Ovary (tissue), 7 donors: ENCODE measurements at regions not wholly inside any gene's neighbourhood (a gene's known extent, or its start where the extent isn't known, plus 50 kb on each side); places are given as distances from the start of the nearest gene placed in this dataset.

Experiments used
- DNase-seq, 5 donors: peaks; one replicate each; pipeline ENCODE4 v3.0.0-alpha.2; 2019 to 2020
- H3K27ac ChIP-seq, 2 donors: fragments of 200-600 bp; one replicate each; pipeline versions ENCODE4 v1.5.1 to v1.8.0; 2019 to 2022
- H3K27me3 ChIP-seq: fragments of 200-600 bp; one replicate; pipeline ENCODE4 v1.8.0; 2022
- H3K36me3 ChIP-seq: fragments of 200-600 bp; sonication (generic); one replicate; pipeline ENCODE4 v1.5.1; 2019
- H3K4me1 ChIP-seq: one replicate; pipeline ENCODE4 v1.8.1; 2013; ENCODE audit warnings: mild to moderate bottlenecking, moderate library complexity; ENCODE audit not compliant: insufficient read depth
- H3K4me3 ChIP-seq: fragments of 200-600 bp; sonication (generic); one replicate; pipeline ENCODE4 v1.5.1; 2017
- H3K9me3 ChIP-seq, 2 donors: fragments of 200-600 bp in 1 of 2; sonication (generic) in 1 of 2; one replicate each; pipeline versions ENCODE4 v1.5.1 to v1.8.1; 2013 to 2019; ENCODE audit warnings: mild to moderate bottlenecking in 1 of 2, moderate library complexity in 1 of 2
- EP300 ChIP-seq: sonication (generic); formaldehyde crosslinking; IDR thresholded peaks from one replicate; pipeline ENCODE4 v1.6.1; 2017; ENCODE audit warnings: antibody characterized with exemption
- POLR2A ChIP-seq: fragments of 450-650 bp; IDR thresholded peaks from one replicate; pipeline ENCODE4 v1.6.1; 2017; ENCODE audit warnings: antibody characterized with exemption, mild to moderate bottlenecking, moderate library complexity
- WGBS, 3 donors: extraction: QIAGEN DNeasy Blood & Tissue Kit in 1 of 3; methylation state at CpG; one replicate each; pipeline versions ENCODE4 v1.1.5 to v1.1.7; 2013 to 2017; 5-methylcytosine and 5-hydroxymethylcytosine counted together
- intact Hi-C, 4 donors: fragments of 100-400 bp; cut with DNase I; formaldehyde crosslinking; loops; one replicate each; pipeline versions ENCODE4 v1.11.0 to v1.15.1; 2022 to 2023
- TF ChIP-seq, protein P1 (sequence below), 3 donors: fragments of 450-650 bp in 2 of 3; fragments of 200-600 bp in 1 of 3; IDR thresholded peaks; one replicate each; pipeline versions ENCODE4 v1.5.1 to v1.8.0; 2016 to 2022; ENCODE audit warnings: antibody characterized with exemption in 3 of 3, mild to moderate bottlenecking in 1 of 3
- donor health status: DM: no; HTN: no; CAD: no; lungs with moderate emphysema.
- donor health status: DM: no; HTN: no; CAD: no.
- donor health status: Bipolar disorder and iron deficiency.
- donor health status: DM: no; HTN: no; CAD: no.
- donor health status: DM: yes; HTN: yes; CAD: no.

- TF ChIP-seq EP300 (no peak), POLR2A (no peak)
- TF ChIP-seq, protein P1, sequence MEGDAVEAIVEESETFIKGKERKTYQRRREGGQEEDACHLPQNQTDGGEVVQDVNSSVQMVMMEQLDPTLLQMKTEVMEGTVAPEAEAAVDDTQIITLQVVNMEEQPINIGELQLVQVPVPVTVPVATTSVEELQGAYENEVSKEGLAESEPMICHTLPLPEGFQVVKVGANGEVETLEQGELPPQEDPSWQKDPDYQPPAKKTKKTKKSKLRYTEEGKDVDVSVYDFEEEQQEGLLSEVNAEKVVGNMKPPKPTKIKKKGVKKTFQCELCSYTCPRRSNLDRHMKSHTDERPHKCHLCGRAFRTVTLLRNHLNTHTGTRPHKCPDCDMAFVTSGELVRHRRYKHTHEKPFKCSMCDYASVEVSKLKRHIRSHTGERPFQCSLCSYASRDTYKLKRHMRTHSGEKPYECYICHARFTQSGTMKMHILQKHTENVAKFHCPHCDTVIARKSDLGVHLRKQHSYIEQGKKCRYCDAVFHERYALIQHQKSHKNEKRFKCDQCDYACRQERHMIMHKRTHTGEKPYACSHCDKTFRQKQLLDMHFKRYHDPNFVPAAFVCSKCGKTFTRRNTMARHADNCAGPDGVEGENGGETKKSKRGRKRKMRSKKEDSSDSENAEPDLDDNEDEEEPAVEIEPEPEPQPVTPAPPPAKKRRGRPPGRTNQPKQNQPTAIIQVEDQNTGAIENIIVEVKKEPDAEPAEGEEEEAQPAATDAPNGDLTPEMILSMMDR (IDR thresholded peaks at IDR 0.05): no peak
- DNase-seq: no peak
- Histone ChIP-seq H3K4me1 (no peaks in the 10 kb centered on the region), H3K9me3 (peaks cover 0 to 3% of the 10 kb centered on the region in 2 donors), H3K27me3 (no peaks in the 10 kb centered on the region), H3K36me3 (no peaks in the 10 kb centered on the region), H3K4me3 (no peak overlapping the region), H3K27ac (no peak overlapping the region)
- WGBS, 3 donors: 81 to 90% (median 90%) methylated on average over 4 of the region's 4 CpGs
- intact Hi-C loops: loop anchor here in 1 of 4 donors (5.0 kb wide), 1 partner anchor 292 kb away; no protein-coding TSS in a partner anchor
Observed at GRCh38 chr15:31494786-31495185, 168.2 kb downstream of the KLF13 start.

GRCh38 chr15:31495281-31495680 is 168.6 kb downstream of the KLF13 start:
- no peak for DNase-seq
- Histone ChIP-seq H3K4me3 (no peak overlapping the region), H3K36me3 (no peaks in the 10 kb centered on the region), H3K27me3 (no peaks in the 10 kb centered on the region), H3K4me1 (no peaks in the 10 kb centered on the region), H3K9me3 (peaks cover 0 to 3% of the 10 kb centered on the region in 2 donors), H3K27ac (no peak overlapping the region)
- WGBS, 3 donors: 81 to 88% (median 82%) methylated on average over 4 of the region's 4 CpGs
- intact Hi-C loops: no loop called here
- TF ChIP-seq EP300 (no peak), POLR2A (no peak)
- TF ChIP-seq, protein P1 (IDR thresholded peaks at IDR 0.05): no peak

- H3K27ac ChIP-seq: no peak overlapping the region
- peaks cover 0 to 1% of the 10 kb centered on the region in 2 donors for H3K9me3 ChIP-seq
- intact Hi-C loops: no loop called here
- DNase-seq: no peak
- WGBS, 3 donors: 92 to 100% (median 96%) methylated on average over 2 of the region's 2 CpGs
- H3K36me3 ChIP-seq: no peaks in the 10 kb centered on the region
- no peak overlapping the region for H3K4me3 ChIP-seq
- TF ChIP-seq EP300 (no peak), POLR2A (no peak)
- TF ChIP-seq, protein P1 (IDR thresholded peaks at IDR 0.05): no peak
- no peaks in the 10 kb centered on the region for H3K27me3 ChIP-seq
- H3K4me1 ChIP-seq: no peaks in the 10 kb centered on the region
Observed at GRCh38 chr15:31497838-31498237, 171.2 kb downstream of the KLF13 start.

DNA sequence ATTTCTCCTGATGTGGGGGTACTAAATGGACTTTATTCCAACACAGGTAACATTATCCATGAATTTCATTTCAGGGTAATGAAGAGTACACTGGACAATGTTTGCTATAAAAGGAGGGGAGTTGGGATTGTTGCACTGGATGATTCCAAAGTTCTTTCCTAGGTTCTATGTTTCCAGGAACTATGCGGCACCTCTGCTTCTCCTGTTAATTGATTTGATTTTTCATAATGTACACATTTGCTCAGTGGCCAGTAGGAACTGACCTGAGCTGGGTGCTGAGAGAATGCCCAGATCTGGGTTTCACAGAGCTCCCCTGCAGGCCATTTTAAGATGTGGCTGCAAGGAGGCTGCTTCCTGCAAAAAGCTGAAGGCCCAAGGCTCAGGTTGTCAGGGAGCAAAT is 171.7 kb downstream of the KLF13 start:
- H3K27ac ChIP-seq: no peak overlapping the region
- H3K27me3 ChIP-seq: no peaks in the 10 kb centered on the region
- H3K9me3 ChIP-seq: no peaks in the 10 kb centered on the region
- TF ChIP-seq EP300 (no peak), POLR2A (no peak)
- TF ChIP-seq, protein P1 (IDR thresholded peaks at IDR 0.05): no peak
- intact Hi-C loops: no loop called here
- 97 to 100% (median 98%) methylated on average over 1 of the region's 1 CpG for WGBS, 3 donors
- DNase-seq: no peak
- no peak overlapping the region for H3K4me3 ChIP-seq
- H3K4me1 ChIP-seq: no peaks in the 10 kb centered on the region
- no peaks in the 10 kb centered on the region for H3K36me3 ChIP-seq
